ENCODE measurements at regions not wholly inside any gene's neighbourhood (a gene's known extent, or its start where the extent isn't known, plus 50 kb on each side); places are given as distances from the start of the nearest gene placed in this dataset.
A peak's percentile ranks its signal among the peaks of the same experiment; 100 is the strongest.

DNA sequence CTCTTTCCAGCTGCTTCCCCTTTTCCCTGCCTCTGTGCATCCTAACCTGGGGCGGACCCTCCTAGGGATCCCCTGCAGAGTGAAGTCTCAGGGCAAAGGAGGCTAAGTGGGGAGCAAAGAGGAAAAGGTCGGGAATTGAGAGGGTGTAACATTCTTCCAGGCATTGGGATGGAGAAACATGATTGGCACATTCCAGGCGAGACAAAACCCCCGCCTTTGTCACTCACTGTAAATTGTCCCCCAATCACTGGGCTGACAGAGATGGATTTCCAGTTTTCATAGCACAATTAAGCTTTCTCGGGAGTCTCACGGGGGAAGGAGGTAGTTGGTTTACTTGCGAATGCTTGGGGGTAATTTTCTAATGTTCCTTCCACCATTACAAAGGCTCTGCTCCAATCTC is 74.9 kb downstream of the MIAT start:
- DNase-seq, result no peak

DNA sequence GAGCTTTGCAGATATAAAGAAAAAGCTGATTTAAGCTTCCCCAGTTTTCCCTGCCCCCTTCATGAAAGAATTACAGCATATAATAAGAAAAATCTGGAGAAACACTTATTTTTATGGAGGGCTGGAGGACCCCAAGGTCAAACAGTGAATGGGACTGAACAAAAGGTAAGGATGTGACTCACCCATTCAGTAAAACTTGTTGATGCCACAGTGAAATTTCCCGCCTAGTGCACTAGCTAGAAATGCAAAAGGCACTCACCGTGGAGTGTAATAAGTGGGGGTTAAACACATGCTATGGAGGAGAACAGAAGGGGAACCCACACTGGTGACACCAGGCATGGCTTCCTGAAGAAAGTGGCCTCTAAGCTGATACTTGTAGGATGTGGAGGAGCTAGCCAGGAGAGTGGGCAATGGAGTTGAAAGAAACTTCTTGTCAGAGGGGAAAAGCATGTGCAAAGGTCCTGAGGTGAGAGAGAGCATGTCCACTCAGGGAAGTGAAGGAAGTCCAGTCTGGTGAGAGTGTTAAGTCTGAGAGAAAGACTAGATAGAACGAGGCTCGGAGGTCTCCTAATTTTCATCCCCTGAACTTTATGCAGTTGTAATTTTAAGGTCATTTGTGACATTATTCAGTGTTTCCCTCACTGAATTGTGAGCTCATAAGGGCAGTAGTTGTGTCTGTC is 77.1 kb downstream of the MIAT start:
- DNase-seq, result no peak

DNA sequence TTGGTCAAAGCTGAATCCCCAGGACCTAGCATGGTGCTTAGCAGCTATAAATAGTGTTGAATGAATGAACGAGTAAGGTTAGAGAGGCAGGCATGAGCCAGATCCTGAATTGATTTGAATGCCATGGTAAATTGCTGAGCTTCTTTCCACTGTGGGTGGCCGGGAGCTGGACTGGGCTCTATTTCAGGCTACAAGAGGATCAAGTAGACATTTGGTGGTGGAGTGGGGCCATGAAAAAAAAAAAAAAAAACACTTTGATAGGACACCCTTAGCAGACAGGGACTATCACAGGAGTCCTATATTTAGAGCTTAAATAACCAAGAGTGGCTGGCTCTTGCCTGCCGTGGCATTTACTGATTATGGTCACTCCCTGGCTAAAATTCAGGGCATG is 77.6 kb downstream of the MIAT start:
- DNase-seq, result no peak

DNA sequence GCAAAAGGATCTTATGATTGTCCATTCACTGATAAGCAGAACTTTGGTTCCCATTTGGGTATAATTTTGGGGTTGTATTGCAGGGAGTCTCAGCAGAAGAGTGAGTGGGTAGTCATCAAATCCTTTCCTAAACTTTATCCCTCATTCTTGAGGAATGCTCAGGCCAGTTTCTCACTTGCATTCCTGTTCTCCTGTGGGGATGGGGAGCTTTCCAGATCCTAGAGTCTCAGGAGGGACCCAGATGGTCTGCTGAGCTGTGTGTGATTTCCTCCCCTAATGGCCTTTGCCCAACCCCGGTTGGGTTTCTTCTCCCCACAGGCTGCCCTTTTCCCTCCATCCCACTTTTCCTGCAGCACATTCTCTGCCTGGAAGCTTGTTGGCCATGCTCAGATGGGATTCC is 79.9 kb downstream of the MIAT start:
- no peak for DNase-seq

DNA sequence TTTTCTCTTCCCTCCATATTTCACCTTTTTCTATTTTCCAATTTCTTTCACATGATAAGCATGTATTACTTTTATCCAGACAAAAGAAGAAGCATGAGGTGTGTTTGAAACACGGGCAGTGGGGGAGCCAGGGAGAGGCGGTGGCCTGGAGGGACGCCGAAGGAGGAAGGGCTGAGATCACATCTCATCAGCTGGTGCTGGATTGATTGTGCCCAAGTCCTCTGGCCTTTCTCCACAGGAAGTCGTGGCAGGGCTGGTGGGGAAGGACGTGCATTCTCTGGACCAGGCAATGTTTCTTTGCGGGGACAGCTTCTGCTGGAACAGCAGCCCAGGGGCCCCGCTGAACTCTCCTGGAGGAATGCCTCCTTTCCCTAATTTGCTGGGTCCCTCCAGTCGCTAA is 82.9 kb downstream of the MIAT start:
- DNase-seq, result no peak

DNA sequence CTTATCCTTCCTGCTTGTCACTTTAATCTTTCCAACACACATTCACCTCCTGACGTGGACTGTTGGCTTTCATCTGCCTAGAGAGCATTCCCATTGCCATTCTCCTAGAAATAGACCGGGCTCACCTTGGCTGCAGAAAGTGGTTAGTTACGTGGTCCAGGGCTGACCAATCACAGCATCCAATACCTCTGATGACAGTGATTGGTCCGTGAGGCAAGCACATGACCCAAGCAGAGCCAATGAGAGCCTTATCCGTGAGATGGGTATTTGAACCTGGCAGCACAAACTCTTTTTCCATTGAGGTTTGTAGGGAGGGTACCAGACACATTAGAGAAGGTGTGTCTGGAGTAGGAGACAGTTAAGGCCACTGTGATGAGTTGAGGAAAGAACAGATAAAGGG is 85.8 kb downstream of the MIAT start:
- no peak for DNase-seq

DNA sequence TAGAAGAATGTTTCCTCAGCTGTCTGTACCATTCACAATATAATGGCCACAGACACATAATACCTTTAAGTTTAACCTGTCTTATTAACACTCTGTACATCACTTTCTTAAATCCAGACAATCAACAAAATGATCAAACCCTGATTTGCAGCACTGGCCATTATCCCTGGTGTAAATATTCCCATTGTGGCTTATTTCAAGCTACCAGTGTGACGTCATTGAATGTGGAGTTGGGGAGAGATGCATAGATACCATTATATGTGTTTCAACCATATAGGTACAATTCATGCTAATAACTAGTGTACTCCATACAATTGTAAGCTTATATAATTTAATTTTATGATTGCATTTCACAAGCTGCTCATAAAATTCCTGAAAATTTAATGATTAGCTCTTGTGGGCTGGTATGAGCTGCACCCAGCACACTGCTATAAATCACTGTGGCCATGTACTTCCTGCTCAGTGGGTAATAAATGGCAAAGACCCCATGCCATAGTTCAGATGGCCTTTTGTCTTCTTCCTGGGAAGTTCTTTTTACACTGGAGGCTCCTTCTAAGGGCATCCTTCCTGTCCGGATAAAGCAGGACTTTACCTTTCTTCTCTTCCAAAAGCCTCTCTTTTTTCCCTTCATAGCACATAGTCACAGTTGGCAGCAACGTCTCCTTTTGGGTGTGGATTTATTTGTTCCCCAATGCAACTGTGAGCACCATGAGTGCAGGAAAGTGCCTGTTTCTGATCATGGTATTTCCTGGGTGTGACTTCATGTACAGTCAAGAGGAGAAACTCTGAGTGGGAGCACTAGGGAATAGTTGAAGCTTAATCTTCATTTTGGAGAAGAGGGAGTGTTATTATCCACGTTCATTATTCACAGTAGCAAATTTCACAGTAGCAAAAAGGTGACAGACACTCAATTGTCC is 87.8 kb downstream of the MIAT start:
- DNase-seq, result no peak

DNA sequence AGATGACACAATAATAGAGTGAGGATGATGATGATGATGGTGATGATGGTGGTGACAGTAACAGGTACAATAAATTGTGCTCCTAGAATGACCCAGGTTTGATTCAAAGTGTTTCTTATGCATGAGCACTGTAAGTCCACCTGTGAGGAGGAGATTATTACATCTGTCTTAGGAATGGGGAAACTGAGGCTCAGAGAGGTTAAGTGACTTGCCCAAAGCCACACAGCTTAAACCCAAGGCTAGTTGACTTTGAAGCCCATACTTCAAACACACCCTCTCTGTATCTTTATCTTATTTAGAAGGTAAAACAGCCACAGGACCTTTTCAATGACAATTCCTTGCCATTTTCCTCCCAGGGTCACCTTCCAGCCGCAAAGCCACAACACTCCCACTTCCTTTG is 88.9 kb downstream of the MIAT start:
- no peak for DNase-seq

DNA sequence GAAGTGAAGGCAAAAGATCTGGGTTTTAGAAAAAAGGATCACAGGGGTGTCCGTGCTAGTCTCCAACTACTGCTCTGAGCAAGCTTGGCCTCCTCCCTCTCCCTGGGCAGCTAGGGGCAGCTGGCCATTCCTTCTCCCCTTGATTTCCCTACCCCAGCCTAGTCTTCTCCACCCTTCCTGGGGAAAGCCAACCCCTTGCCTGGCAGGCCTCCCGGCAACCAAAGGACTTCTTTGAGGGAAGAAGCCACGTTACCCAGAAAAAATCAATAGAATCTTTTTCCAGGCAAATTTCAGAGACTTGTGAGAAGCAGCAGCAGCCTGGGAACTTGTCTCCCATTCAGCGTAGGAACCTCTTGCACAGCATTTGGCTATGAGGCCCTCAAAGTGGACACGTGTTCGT is 91.5 kb downstream of the MIAT start:
- DNase-seq, result no peak

DNA sequence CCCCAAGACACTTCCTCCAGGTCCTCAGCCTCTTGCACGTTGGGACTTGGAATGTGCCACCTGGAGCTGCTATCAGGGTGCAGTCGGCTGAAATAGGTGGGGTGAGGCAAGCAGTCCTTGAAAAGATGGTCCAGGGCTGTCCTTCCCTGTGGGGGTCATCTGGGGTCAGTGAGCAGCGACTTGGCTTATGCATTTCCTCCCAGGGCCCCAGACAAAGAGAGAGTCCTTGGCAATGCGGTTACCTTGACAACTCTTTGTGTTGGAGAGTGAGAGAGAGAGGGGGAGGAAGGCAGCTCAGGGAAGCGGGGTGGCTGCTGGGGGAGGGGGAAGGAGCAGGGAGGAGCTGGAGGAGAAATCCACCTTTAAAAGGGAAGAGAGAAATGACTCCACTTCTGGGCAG is 93.8 kb downstream of the MIAT start:
- DNase-seq, result no peak

DNA sequence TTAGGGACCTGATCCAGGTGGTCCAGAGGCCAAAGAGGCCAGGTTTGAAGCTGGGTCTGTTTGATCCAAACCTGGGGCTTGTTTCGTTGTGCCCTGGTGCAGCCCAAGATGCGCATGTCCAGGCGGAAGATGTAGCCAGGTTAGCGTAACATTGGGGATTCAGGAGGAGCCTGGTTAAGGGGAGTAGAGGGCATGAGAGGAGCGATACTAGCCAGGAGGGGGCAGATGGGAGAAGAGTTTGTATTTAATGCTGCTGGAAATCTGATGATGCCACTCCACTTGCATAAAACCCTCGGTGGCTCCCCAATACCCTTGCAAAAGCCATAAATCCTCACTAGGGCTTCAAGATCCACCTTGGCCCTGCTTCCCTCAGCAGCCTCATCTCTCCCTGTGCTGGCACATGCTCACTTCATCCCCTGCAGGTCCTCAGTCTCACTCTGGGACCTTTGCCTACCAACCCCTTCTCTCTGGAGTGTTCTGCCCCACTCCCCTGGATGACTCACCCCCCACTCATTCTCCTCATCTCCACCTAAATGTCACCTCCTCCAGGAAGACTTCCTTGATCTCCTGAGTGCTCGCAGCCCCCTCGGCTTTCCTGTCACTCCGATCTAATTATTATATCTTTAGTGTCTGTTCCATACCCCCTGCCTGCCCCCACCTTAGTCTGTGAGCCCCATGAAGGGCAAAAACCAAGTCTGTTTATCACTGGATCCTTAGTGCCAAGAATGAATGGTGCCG is 95.9 kb downstream of the MIAT start:
- no peak for DNase-seq

DNA sequence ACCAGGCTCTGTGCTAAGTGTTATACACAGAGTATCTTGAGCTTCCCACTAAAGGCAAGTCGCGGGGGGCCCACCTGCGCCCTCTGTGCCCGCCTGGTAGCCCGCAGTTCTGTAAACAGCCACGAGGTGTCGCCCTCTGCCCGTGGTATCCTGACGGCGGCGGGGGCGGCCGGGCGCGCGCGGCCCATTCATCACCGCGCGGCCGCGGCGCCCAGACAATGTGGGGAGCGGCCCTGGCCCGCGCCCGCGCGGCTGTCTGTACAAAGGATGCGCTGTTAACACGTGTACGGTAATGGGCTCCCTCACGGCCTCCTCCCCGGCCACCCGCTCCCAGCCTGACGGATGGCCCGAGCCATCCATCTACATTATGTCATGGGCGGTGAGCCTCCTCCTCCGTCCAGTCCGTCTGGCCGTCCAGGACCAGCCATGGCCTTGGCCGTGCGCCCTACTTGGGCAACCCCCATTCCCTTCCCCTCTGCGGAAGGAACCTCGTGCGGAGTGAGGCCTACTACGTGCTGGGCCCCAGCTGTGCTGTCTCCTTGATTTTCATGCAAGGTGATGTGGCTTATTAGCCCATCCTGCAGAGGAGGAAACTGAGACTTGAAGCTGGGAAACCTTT is 99.4 kb downstream of the MIAT start:
- DNase-seq, result peak; percentile 7

DNA sequence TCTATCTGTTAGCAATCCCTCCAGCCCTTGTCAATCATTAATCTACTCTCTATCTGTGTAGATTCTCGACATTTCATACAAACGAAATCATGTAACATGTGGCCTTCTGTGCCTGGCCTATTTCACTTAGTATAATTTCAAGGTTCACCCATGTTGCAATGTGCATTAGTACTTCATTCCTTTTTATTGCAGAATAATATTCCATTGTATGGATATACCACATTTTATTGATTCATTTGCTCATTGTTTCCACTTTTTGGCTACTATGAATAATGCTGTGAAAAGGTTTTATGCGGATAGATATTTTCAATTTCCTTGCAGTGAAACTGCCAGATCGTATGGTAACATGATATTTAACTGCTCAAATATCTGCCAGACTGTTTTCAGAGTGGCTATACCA is 100.1 kb downstream of the MIAT start:
- DNase-seq, result no peak

DNA sequence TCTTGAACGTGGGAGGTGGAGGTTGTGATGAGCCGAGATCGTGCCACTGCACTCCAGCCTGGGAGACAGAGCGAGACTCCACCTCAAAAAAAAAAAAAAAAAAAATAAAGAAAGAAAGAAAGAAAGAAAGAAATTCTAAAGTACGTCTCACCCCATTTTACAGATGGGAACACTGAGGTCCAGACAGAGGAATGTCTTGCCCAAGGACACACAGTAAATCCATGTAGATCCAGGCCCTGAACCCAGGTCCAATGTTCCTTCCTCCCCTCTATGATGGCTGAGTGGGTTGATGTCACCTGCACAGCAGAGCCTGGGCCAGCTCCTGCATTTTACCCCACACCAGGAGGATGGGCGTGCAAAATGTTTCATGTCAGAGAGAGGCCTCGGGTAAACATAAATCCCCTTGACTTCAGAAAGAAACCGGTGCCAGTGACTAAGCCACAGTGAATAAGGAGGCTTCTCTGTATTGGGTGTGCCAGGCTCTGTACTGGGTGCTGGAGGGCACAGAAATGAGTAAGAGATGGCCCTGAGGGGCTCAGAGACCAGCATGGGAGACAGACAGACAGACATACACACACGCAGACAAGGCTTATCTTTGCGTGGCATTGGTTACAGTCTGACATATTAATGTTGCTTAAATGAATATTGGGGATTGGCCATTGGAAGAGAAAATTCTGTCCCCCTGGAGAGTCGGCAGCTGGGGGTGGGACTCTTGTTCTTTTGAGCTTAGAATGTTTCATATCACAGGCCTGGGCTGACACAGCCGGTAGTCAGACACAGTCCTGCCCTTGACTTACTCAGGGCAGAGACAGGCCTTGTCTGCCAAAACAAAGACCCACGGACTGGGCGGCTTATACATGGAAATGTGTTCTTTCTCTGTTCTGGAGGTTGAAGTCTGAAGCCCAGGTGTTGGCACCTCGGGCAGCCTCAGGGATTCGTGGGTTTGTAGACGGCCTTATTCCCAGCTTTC is 105.4 kb downstream of the MIAT start:
- no peak for DNase-seq

DNA sequence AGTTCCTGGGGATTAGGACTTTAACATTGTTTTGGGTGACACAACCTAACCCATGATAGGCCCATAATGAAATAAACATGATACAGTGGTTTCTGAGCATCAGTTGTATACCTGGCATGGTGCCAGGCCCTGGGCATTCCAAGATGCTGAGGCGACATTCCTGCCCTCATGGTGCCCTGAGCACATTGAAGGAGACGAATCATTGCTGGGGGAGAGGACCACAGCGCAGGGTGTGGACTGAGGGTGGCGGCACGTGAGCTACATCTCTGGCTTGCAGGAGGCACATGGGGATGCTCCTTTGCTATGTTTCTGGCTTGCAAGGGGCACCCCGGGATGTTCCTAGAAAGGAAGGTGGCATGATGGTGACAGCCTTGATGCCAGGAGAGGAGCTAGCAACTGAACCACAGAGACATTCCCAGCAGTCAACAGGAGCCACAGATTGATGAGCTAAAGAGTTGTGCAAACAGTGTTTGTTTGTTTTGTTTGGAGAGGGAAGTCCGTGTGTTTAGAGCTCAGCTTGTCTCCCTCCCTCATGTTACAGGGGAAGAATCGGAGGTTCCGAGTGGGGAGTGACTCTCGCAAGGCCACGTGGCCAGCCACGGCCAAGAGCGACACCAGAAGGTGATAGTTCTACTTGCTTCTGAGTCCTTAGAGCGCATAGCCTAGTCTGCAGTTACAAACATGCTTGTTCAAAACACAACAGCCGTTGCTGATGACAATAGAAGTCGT is 106.4 kb downstream of the MIAT start:
- no peak for DNase-seq

DNA sequence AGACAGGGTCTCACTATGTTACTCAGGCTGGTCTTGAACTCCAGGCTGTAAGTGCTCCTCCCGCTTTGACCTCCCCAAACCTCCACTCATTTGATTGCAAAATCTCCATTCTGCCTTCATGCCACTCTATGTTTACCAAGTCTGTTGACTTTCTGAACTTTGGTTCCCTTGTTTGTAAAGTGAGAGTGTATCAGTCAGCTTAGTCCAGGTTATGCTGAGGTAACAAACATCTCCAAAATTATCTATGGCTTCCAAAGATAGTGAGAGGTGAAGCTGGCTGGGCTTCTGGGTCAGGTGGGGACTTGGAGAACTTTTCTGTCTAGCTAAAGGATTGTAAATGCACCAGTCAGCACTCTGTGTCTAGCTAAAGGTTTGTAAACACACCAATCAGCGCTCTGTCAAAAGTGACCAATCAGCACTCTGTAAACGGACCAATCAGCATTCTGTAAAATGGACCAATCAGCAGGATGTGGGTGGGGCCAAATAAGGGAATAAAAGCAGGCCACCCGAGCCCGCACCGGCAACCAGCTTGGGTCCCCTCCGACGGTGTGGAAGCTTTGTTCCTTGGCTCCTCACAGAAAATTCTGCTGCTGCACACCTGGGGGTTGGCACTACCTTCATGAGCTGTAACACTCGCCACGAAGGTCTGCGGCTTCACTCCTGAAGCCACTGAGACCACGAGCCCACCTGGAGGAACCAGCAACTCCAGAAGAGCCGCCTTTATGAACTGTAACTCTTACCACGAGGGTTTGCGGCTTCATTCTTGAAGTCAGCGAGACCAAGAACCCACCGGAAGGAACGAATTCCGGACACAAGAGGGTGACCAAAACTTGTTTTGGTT is 109.3 kb downstream of the MIAT start:
- no peak for DNase-seq

DNA sequence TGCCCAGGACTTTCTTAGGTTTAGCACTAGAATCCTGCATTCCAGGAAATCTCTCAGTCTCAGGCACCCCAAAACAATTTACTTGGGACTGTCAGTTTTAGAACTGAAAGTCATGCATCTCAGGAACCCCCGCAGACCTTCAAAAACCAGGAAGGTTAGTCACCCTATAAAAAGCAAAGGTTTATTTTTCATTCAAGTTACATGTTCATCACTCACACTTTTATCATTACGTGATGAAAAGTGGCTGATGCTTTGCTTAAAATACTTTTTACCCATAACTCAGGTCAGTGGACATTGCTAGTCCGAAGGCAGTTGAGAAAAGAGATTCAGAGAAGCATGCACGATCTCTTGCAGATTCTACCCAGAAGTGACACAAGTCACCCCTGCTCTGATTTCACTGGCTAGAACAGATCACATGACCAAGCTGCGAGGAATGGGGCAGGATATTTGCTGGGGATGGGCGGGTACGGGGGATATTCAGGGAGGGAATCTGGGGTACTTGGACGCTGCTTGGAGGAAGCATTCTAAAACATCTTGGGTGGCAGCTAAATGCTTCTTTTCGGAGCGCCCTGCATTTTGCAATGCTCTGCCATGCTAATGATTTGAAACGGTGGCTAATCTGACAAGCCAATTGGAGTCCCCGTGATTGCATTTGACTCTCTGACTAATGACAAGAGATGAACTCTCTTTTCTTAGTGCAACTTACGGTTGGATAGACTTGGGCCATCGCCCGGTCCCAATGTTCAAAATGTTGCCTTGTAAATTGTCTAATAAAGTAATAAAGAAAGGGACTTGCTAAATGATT is 110.2 kb downstream of the MIAT start:
- DNase-seq, result no peak

DNA sequence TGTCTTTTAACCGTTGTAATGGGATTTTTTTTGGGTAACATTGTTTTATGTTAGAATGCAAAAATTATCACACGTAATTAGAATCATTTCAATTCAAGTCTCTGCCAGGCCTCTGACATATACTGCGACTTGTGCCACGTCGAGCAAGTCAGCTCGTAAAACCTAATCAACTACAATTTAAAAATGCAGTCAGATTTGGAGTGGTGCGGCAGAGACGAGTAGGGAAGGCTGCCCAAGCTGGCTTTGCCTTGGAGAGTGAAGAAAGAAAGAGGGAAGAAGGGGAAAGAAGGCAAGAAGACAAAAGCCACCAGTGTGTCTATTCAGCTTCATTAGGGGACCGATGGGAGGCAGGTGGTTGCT is 110.7 kb downstream of the MIAT start:
- DNase-seq, result no peak

DNA sequence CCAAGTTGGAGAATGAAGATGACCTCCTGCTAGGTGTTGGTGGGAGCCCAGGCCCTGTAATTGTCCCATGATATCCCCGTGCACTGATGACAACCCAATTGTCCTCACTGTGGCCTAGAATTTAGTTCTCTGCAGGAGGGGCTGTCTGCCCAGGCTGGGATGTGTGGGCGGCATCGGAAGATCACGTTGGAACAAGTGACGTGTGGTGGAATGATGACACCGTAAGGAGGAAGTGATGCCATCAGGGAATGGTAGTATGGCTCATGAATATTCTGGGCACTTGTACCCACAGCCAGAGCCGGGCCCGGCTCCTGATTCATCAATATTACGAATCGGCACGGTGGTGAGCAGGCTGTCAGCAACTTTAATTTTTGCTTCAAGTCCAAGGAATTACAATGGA is 111.6 kb downstream of the MIAT start:
- DNase-seq, result no peak

DNA sequence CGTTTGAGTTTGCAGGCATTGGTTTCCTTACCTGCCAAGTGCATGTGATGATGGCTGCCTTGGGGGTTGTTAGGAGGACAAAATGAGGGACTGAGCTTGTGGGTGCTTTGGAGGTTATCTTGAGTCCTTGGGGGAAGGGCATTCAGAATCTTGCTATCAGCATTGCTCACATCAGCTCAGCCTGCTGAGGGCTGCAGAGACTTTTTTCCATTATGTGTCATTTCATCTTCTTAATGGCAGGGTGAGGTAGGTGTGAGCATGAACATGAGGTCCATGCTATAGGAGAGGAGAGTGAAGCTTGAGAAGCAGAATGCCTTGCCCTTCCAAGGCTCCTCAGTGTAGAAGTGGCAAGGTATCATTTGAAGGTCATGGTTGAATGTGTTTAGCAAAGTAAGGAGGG is 112.3 kb downstream of the MIAT start:
- no peak for DNase-seq

All from CD4-positive, alpha-beta T cell treated with Interleukin-17A for 1 hour (primary cell).